Lower leg skin (tissue), 4 donors: ENCODE measurements at regions not wholly inside any gene's neighbourhood (a gene's known extent, or its start where the extent isn't known, plus 50 kb on each side); places are given as distances from the start of the nearest gene placed in this dataset.

ENCODE experiments used
- DNase-seq, 2 donors: peaks; one replicate each; pipeline ENCODE4 v3.0.0-alpha.2; 2019; ENCODE audit warnings: low spot score in 2 of 2
- H3K4me3 ChIP-seq: fragments of 200-600 bp; sonication (generic); 2 replicates; pipeline ENCODE4 v1.5.1; 2017; ENCODE audit warnings: mild to moderate bottlenecking, low read depth; ENCODE audit not compliant: poor library complexity, severe bottlenecking
- CTCF ChIP-seq, 3 donors: fragments of 450-650 bp; IDR thresholded peaks; one replicate each; pipeline ENCODE4 v1.5.1; 2016; ENCODE audit warnings: antibody characterized with exemption in 3 of 3, mild to moderate bottlenecking in 3 of 3, moderate library complexity in 2 of 3
- POLR2A ChIP-seq, 2 donors: fragments of 450-650 bp; IDR thresholded peaks; one replicate each; pipeline ENCODE4 v1.6.1; 2016 to 2017; ENCODE audit warnings: antibody characterized with exemption in 2 of 2, mild to moderate bottlenecking in 1 of 2, moderate library complexity in 1 of 2
- WGBS, 2 donors: methylation state at CpG; one replicate each; pipeline ENCODE4 v1.1.5; 2018; 5-methylcytosine and 5-hydroxymethylcytosine counted together
- intact Hi-C: fragments of 100-400 bp; cut with DNase I; formaldehyde crosslinking; loops from one replicate; pipeline ENCODE4 v1.15.0; 2023; ENCODE audit warnings: low total_unique reads

GRCh38 chr18:57991552-57991951 is 52.5 kb upstream of the NEDD4L start:
- TF ChIP-seq CTCF (IDR thresholded peaks at IDR 0.05), result no peak
- no peak for TF ChIP-seq POLR2A (IDR thresholded peaks at IDR 0.05)
- intact Hi-C loops, result no loop called here
- DNase-seq, result no peak
- WGBS, 2 donors, result 88 to 91% methylated on average over 1 of the region's 1 CpG
- H3K4me3 ChIP-seq, result no peak overlapping the region

DNA sequence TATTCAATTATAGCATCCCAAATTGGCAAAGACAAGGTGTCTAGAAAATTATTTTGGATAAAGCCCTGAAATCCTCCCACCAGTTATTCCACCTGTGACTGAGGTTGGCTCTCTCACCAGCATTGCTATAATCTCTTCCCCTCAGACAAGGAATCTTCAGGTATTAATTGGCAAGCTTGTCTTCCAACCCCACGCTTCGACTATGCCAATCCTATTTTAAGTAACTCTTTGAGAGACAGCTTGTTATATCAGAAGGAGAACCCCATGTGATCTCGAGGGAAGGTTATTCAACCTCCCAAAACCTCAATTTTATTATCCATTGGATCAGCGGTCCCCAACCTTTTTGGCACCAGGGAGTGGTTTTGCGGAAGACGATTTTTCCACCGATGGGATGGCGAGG is 54.5 kb upstream of the NEDD4L start:
- intact Hi-C loops, result no loop called here

DNA sequence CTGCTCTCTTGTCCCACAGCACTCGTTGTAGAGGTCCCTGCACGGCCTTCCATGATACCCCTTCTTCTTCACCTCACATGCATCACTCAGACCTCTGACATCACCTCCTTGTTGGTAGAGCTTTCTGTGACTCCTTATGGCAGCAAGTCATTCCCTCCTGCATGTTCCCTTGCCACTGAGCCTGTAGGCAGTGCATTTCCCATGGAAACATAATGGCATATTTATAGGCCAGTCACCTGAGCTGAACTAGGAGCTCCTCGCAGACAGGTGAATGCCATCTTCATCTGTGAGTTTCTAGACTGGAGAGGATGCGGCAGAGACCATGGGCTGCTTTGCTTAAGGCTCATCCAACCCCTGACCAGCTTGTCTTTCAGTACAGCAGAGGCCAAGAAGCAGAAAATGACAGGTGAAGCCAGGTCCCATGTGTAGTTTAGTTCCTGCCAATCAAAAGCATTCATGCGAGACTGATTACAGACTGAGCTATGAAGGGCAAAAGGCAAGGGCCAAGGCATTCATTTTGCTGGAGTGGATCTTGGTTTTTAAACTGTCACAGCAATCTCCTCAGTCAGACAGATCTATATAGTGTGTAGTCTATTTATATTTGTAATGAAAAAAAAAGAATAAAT is 59.4 kb upstream of the NEDD4L start:
- intact Hi-C loops, result no loop called here
- TF ChIP-seq POLR2A (IDR thresholded peaks at IDR 0.05) (no peak), CTCF (IDR thresholded peaks at IDR 0.05) (no peak)
- 85 to 90% methylated on average over 5 of the region's 5 CpGs for WGBS, 2 donors

More for the DNA sequence above, 54.5 kb upstream of the NEDD4L start:
- H3K4me3 ChIP-seq, result no peak overlapping the region
- WGBS, 2 donors, result 90 to 92% methylated on average over 8 of the region's 8 CpGs
- TF ChIP-seq CTCF (IDR thresholded peaks at IDR 0.05) (no peak), POLR2A (IDR thresholded peaks at IDR 0.05) (no peak)
- DNase-seq, result no peak

GRCh38 chr18:57983965-57984364 is 60.1 kb upstream of the NEDD4L start:
- no peak for DNase-seq
- intact Hi-C loops, result no loop called here
- no peak overlapping the region for H3K4me3 ChIP-seq
- 94 to 98% methylated on average over 3 of the region's 3 CpGs for WGBS, 2 donors
- no peak for TF ChIP-seq POLR2A (IDR thresholded peaks at IDR 0.05)
- TF ChIP-seq CTCF (IDR thresholded peaks at IDR 0.05), result no peak

More for the DNA sequence above, 59.4 kb upstream of the NEDD4L start:
- DNase-seq, result no peak
- no peak overlapping the region for H3K4me3 ChIP-seq

- TF ChIP-seq CTCF (IDR thresholded peaks at IDR 0.05), result no peak
- no peak overlapping the region for H3K4me3 ChIP-seq
- intact Hi-C loops, result no loop called here
- no peak for DNase-seq
- 76 to 78% methylated on average over 3 of the region's 3 CpGs for WGBS, 2 donors
Observed at GRCh38 chr18:57983472-57983871, 60.6 kb upstream of the NEDD4L start.
